WTC11 (cell line): ENCODE measurements at regions not wholly inside any gene's neighbourhood (a gene's known extent, or its start where the extent isn't known, plus 50 kb on each side); places are given as distances from the start of the nearest gene placed in this dataset.

Experiments
- ATF3 ChIP-seq: sonication (generic); formaldehyde crosslinking; conservative IDR thresholded peaks from 2 replicates; pipeline ENCODE4 v1.8.1; 2022; ENCODE audit warnings: mild to moderate bottlenecking, missing genetic modification reagents
- CTCF ChIP-seq: fragments of 200-600 bp; IDR thresholded peaks from 2 replicates; pipeline ENCODE4 v1.8.0; 2022; ENCODE audit warnings: antibody characterized with exemption
- IRF2 ChIP-seq: sonication (generic); formaldehyde crosslinking; IDR thresholded peaks from 2 replicates; pipeline ENCODE4 v1.8.0; 2022; ENCODE audit warnings: low read depth, missing genetic modification reagents, borderline replicate concordance
- NR3C1 ChIP-seq: sonication (generic); formaldehyde crosslinking; conservative IDR thresholded peaks from 2 replicates; pipeline ENCODE4 v1.8.1; 2023; ENCODE audit warnings: low read depth, mild to moderate bottlenecking, missing genetic modification reagents
- ZNF281 ChIP-seq: sonication (generic); formaldehyde crosslinking; IDR thresholded peaks from 2 replicates; pipeline ENCODE4 v1.8.0; 2023; ENCODE audit warnings: mild to moderate bottlenecking, missing genetic modification reagents

- TF ChIP-seq CTCF (no peak), NR3C1 (CRISPR knock-in tag) (no peak), ATF3 (CRISPR knock-in tag) (no peak), ZNF281 (CRISPR knock-in tag) (no peak), IRF2 (no peak)
Measured at GRCh38 chr11:8775734-8776133, 93.1 kb downstream of the RPL27A start.
